ENCODE measurements at regions not wholly inside any gene's neighbourhood (a gene's known extent, or its start where the extent isn't known, plus 50 kb on each side); places are given as distances from the start of the nearest gene placed in this dataset.
"Not testable (repeated sequence)": the region's sequence is repeated elsewhere in the genome, so short reads cannot be mapped to it uniquely, and the experiment has no call there.

DNA sequence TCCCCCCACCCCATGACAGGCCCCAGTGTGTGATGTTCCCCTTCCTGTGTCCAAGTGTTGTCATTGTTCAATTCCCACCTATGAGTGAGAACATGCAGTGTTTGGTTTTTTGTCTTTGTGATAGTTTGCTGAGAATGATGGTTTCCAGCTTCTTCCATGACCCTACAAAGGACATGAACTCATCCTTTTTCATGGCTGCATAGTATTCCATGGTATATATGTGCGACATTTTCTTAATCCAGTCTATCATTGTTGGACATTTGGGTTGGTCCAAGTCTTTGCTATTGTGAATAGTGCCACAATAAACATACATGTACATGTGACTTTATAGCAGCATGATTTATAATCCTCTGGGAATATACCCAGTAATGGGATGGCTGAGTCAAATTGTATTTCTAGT, 927.9 kb downstream of the PLA2G4A start:
- DNase-seq = not testable (repeated sequence)

DNA sequence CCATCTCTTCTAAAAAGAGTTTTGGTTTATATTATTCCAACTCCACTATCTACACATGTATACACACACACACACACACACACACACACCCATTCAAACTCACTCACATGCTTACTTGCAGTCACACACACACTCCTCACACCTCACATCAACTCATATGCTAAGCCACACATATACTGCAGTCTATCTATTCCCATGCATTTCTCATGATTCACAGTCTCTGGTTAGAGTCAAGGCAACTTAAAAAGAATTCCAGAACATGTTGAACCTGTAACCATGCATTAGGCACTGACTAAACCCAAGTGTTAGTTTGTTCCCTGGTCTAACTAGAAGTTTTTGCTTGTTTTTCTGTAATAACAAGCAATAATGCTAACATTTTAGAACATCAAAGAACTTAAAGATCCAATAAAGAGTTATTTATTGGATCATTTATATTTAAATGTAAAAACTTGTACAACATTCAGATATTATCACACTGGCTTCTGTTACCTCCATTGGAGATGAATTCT, 931.1 kb downstream of the PLA2G4A start:
- DNase-seq = no peak

DNA sequence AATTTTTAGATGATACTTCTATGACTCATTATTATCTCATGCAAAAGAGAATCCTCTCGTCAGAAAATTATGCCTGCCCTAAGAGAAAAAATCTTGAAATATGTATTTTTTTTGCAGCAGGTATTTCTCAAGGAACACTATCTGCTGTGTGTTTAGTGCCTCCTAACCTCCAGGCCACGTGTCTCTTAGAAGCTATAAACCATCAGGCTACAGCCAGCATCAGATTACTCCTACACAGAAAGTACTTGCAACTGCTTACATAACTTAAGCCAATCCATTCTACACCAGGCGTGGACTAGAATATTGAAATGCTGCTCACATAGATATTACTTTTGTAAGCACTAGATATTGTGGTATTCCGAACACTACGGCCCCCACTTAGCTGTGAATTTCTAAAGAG, 933.4 kb downstream of the PLA2G4A start:
- DNase-seq = no peak

DNA sequence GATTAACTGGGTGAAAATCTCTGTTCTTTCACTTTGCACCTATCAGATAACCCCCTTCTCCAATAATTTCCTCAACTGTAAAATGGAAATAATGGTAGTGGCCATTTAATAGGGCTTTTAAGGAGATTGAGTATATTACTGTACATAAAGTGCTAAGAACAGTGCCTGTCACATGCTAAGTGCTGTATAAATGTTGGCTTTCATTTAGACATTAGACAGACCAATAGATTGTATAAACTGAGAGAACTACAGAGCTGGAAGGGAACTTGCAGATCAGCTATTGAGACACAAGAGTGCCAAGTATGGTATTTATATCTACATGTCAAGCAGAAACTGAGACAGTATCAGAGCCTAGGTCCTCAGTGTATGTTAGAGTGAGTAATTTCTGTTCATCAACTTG, 934.7 kb downstream of the PLA2G4A start:
- no peak for DNase-seq

- no peak for DNase-seq
Measured at GRCh38 chr1:187763976-187764375, 935.2 kb downstream of the PLA2G4A start.

- no peak for DNase-seq
Measured at GRCh38 chr1:187771396-187771795, 942.6 kb downstream of the PLA2G4A start.

DNA sequence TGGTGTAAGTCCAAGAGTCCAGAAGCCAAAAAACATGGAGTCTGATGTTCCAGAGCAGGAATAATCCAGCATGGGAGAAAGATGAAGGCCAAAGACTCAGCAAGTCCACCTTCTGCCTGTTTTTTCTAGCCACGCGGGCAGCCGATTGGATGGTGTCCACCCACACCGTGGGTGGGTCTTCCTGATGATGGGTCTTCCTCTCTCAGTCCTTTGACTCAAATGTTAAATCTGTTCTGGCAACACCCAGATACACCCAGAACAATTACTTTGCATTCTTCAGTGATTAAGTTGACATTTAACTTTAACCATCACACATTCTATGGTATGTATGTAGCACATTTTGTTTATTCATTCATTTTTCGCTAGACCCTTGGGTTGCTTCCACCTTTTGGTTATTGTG, 944.4 kb downstream of the PLA2G4A start:
- no peak for DNase-seq

DNA sequence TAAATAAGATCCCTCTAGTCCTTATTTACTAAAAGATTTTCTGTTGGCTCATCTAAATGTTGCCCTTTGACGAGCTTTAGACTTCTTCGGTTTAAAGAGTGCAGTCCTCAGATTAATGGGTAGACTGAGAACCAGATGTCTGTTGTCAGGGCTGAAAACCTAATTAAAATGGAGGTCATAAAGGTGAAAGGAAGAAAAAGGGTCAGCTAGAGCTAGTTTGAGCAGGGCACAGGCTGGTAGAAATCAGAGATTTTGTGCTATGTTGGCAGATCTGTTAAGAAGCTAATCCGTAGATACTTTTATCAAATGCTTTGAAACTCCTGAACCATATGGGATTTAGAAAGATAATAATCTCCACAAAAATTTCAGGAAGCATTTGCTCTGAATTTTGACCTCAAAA, 959.0 kb downstream of the PLA2G4A start:
- no peak for DNase-seq

- no peak for DNase-seq
Measured at GRCh38 chr1:187788718-187789117, 960.0 kb downstream of the PLA2G4A start.

GRCh38 chr1:187790724-187791123, 962.0 kb downstream of the PLA2G4A start:
- no peak for DNase-seq

DNA sequence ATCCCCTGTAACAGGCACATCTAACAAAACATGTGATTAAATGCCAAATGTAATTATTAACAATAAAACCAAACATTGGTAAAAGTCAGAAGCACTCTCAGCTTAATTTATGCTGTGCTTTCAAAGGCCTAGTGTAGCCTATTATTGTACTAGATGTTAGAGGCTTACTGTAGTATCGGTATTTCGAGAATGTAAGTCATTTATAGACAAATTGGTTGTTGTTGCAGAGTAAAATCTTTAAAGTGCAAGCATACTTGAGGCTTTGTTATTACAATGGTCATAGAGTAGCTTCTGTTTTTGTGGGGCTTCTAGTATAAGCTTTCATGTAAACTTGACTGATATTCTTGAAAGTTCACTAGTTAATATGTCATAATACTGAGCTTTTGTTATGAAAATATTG, 965.8 kb downstream of the PLA2G4A start:
- DNase-seq = no peak

GRCh38 chr1:187809549-187809948, 980.8 kb downstream of the PLA2G4A start:
- no peak for DNase-seq

GRCh38 chr1:187816646-187817045, 987.9 kb downstream of the PLA2G4A start:
- no peak for DNase-seq

DNA sequence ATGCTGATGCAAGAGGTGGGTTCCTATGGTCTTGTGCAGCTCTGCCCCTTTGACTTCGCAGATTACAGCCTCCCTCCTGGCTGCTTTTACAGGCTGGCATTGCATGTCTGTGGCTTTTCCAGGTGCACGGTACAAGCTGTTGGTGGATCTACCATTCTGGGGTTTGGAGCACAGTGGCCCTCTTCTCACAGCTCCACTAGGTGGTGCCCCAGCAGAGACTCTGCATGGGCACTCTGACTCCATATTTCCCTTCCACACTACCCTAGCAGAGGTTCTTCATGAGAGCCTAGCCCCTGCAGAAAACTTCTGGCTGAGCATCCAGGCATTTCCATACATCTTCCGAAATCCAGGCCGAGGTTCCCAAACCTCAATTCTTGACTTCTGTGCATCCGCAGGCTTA, 989.0 kb downstream of the PLA2G4A start:
- DNase-seq = no peak

DNA sequence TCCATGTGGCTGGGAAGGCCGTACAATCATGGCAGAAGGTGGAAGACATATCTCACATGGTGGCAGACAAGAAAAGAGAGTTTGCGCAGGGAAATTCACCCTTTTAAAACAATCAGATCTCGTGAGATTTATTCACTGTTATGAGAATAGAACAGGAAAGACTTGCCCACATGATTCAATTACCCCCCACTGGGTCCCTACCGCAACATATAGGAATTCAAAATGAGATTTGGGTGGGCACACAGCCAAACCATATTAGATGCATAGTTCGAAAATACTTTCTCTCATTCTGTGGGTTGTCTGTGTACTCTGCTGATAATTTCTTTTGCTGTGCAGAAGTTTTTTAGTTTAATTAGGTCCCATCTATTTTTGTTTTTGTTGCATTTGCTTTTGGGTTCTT, 990.3 kb downstream of the PLA2G4A start:
- no peak for DNase-seq

DNA sequence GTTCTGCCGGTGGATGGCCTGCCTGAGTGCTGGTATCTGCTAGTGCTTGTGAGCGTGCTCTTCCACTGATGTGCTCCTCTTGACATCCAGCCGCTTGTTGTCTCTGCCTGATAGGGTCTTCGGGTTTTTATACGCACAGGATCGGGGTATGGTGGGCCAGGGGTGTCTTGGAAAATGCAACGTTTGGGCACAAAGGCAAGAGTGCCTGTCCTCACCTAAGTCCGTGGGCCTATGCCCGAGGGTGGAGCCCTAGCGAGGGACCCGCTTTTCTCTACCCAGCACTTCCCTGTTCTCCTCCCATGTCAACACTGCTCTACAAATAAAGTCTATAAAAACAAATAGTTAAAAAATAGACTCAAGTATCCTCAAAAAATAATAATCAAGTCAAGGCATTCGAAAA, 1007.8 kb downstream of the PLA2G4A start:
- DNase-seq = no peak

- no peak for DNase-seq
Measured at GRCh38 chr1:187837787-187838186, 1009.0 kb downstream of the PLA2G4A start.

DNA sequence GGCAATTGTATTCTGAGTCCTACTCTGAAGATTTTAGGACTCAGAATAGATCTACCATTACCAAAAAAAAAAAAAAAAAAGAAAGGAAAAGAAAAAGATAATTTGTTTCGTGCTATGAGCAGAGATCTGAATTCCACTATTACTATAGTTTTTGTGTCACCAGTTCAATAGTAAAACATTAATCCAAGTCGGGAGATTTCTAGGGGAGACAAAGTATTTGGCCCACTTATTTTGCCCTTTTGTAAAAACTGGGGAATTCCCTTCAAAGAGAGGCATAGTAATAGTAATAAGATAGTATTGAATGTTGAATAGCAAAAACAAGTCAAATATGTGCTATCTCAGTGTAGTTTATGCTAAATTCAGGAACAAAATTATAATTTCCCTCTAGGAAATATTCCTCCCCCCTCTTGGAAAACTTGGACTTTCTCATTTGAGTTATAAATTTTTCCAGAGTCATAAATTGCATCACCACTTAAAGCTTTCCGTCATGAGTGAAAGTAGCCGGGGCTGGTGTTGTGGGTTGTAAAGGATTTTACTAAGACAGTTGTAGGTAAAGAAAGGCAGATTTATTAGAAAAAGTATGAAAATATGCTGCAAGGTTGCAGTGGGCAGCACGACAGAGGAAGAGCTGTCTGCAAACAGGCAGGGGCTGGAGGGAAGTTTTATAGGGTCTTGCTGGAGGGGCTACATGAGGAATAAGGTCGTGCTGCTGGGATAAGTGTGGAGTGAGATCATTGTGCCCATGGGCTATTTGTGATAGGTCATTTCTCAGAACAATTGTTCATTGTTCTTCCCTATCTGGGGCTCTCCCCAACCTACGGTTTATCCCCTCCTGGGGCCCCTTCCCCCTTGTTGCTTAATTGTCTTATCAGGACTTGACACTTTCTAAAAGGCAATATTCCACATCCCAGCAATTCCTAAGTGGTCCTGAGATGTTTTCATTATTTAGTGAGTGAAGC, 1009.9 kb downstream of the PLA2G4A start:
- no peak for DNase-seq

DNA sequence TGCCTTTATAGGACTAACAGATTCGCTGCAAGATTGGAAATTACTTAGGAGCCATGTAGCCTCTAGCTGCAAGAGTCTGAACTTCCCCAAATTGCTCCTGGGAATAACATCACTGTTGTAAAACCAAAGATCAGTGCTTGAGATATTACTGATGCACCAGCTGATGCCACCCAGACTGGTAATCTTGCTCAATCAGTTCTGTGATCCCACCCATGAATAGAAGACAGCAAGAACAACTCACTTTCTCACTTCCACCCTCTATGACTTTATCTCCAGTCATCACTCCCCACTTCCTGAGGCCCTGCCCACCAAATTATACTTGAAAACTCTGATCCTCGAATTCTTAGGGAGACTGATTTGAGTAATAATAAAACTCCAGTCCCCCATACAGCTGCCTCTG, 1011.1 kb downstream of the PLA2G4A start:
- DNase-seq = no peak

DNA sequence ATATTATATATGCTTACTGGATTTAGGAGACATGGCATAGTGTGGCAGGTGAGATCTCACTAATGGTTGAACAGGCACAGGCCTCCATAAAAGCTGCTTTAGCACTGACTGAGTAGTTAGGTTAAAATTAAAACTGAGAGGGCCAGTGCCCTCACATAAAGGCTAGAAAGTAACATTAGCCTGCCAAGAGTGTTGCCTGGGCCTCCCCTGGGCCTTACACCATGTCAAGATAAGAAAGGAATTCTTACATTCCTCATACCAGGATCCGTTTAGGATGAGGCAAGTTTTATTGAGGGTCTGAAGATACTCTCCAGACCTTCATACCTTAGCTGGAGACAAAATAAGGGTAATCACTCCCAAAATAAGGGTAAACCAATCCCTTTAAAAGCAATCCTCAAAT, 1011.8 kb downstream of the PLA2G4A start:
- no peak for DNase-seq

DNA sequence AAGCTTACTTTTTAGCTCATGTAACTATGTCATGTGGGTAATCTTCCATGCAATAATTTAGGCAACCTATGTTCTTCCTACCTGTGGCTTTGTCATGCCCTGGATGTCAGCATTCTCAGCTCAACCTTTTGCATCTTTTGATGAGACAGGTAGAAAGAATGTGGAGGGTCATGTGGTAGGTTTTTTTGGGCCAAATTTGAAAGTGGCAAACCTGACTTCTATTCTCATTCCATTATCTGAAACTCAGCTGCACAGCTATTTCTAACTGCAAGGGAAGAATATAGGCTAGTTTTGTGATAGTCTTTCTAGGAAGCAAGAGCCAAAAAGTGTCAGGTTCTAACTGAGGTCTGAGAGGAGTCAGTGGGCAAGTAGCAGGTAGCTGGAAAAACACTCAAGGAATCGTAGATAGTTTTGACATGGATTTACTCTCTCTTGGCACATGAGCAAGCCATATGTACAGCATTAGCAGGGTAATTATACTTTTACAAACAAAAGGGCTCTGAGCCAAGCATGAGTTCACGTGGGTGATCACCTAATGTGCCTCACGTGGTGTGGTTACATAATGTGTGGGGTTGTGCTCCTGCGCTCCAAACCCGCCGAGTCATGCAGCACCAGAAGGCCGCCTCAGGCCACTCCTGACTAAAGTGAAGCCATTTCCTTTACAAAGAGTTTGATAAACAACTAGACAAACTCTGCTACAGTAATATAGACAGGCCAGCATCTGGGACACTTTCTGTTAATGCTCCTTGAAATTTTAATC, 1013.8 kb downstream of the PLA2G4A start:
- DNase-seq = no peak

DNA sequence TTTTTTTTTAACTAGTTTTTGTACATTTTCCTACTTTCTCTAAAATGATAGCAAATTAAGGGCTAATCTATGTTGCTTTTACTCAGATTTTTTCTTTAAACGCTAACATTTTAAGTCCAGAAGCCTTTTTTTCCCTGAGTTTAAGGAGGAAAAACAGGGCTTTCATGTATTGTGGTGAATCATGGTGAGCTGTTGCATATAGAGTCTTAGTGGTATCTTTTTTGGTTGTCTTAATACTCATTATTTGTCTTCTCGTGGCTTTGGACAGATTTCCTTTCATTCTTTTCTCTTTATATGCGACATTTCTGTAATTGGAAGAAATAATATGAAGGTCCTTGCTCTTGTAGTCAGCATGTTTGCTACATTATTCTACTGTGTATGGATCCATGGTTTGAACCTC, 1015.6 kb downstream of the PLA2G4A start:
- no peak for DNase-seq

- DNase-seq = no peak
Measured at GRCh38 chr1:187847531-187847930, 1018.8 kb downstream of the PLA2G4A start.

GRCh38 chr1:187848321-187848720, 1019.6 kb downstream of the PLA2G4A start:
- DNase-seq = no peak
